ENCODE measurements at regions not wholly inside any gene's neighbourhood (a gene's known extent, or its start where the extent isn't known, plus 50 kb on each side); places are given as distances from the start of the nearest gene placed in this dataset.

DNA sequence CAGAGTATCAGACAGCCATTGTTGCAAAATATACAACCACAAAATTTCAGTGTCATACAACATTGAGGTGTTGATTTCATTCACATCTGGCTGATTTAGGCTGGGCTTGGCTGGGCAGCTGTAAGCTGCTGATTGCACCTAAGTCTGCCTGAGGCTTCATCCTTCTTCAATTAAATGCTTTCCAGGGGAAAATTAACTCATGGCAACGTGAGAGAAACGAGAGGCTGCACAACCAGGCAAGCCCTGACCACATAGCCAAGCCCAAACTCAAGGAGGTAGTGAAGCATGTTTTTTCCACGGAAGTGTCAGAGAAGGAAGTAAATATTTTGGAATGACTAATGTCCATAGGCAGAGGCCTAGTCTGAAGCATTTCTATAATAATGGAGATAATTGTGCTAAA, 273.8 kb upstream of the ZC3H12C start:
- TF ChIP-seq SPI1 (IDR thresholded peaks at IDR 0.05; ENCODE audit: low read depth, low read length) (no peak), PAX5 (IDR thresholded peaks at IDR 0.05; ENCODE audit: insufficient read depth, low read length, severe bottlenecking) (no peak), POLR2A (IDR thresholded peaks at IDR 0.05; ENCODE audit: low read depth, low read length) (no peak), POU2F2 (IDR thresholded peaks at IDR 0.05; ENCODE audit: low read depth, low read length) (no peak), TAF1 (IDR thresholded peaks at IDR 0.05; ENCODE audit: low read depth, low read length) (no peak), POLR2AphosphoS5 (IDR thresholded peaks at IDR 0.05; ENCODE audit: low read depth, low read length) (no peak)
- FAIRE-seq = no peak
- DNase-seq (ENCODE audit: insufficient read length, low spot score) = no peak

- FAIRE-seq = no peak
- TF ChIP-seq POU2F2 (IDR thresholded peaks at IDR 0.05; ENCODE audit: low read depth, low read length) (no peak), TAF1 (IDR thresholded peaks at IDR 0.05; ENCODE audit: low read depth, low read length) (no peak), SPI1 (IDR thresholded peaks at IDR 0.05; ENCODE audit: low read depth, low read length) (no peak), POLR2AphosphoS5 (IDR thresholded peaks at IDR 0.05; ENCODE audit: low read depth, low read length) (no peak), PAX5 (IDR thresholded peaks at IDR 0.05; ENCODE audit: insufficient read depth, low read length, severe bottlenecking) (no peak), POLR2A (IDR thresholded peaks at IDR 0.05; ENCODE audit: low read depth, low read length) (no peak)
Measured at GRCh38 chr11:109821511-109821910, 271.7 kb upstream of the ZC3H12C start.

DNA sequence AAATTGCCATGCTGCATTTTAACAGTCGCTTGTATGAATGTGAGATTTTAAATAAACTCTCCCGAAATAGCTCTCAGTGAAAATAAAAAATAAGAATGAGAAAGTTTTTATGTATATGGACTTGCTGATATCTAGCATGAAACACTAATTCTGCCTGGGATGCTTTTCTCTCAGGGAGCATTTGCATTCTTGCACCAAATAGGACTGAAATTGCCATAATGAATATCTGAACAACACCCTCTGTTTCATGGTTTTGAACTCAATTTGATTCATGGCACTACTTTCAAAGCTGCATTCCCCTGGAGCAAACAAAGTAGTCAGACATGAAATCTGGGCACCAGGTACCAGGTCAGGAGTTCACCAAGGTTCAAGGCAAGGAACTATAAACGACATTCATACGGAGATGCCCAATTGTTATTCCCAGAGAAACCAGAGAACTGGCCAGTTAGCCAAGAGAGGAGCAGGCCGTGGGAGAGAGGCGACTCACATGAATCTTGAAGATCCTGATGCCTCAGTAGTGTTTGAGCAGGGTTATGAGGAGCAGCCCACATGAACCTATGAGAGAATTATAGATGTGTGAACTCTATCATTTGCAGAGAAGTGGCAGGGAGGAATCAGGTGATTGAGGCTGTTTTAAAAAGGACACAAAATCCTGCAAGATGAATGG, 270.6 kb upstream of the ZC3H12C start:
- FAIRE-seq = no peak
- no peak for DNase-seq (ENCODE audit: insufficient read length, low spot score)
- no peak for TF ChIP-seq PAX5 (IDR thresholded peaks at IDR 0.05; ENCODE audit: insufficient read depth, low read length, severe bottlenecking)
- no peak for TF ChIP-seq TAF1 (IDR thresholded peaks at IDR 0.05; ENCODE audit: low read depth, low read length)
- TF ChIP-seq POLR2AphosphoS5 (IDR thresholded peaks at IDR 0.05; ENCODE audit: low read depth, low read length) = no peak
- TF ChIP-seq POU2F2 (IDR thresholded peaks at IDR 0.05; ENCODE audit: low read depth, low read length) = no peak
- TF ChIP-seq POLR2A (IDR thresholded peaks at IDR 0.05; ENCODE audit: low read depth, low read length) = no peak
- no peak for TF ChIP-seq SPI1 (IDR thresholded peaks at IDR 0.05; ENCODE audit: low read depth, low read length)

More at GRCh38 chr11:109821511-109821910, 271.7 kb upstream of the ZC3H12C start:
- no peak for DNase-seq (ENCODE audit: insufficient read length, low spot score)

DNA sequence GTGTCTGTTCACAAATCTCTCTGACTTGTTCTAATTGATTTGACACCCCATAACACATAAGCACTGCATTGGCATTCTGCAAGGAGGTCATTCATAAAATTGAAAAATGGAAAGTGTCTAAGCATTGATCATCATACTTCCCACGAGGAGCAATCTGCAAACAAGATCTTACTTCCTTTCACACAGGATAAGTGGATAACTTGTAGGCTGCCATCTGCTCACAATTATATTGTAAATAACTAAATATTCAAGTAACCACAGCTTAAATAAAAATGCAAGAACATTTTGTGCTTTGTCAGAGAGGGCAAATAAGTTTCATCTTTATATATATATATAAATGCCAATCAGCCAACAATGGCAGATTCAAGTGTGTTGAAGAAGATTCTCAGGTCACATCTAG, 264.8 kb upstream of the ZC3H12C start:
- FAIRE-seq = no peak
- DNase-seq (ENCODE audit: insufficient read length, low spot score) = no peak
- TF ChIP-seq PAX5 (IDR thresholded peaks at IDR 0.05; ENCODE audit: insufficient read depth, low read length, severe bottlenecking) (no peak), SPI1 (IDR thresholded peaks at IDR 0.05; ENCODE audit: low read depth, low read length) (no peak), POLR2A (IDR thresholded peaks at IDR 0.05; ENCODE audit: low read depth, low read length) (no peak), POU2F2 (IDR thresholded peaks at IDR 0.05; ENCODE audit: low read depth, low read length) (no peak), POLR2AphosphoS5 (IDR thresholded peaks at IDR 0.05; ENCODE audit: low read depth, low read length) (no peak), TAF1 (IDR thresholded peaks at IDR 0.05; ENCODE audit: low read depth, low read length) (no peak)

DNA sequence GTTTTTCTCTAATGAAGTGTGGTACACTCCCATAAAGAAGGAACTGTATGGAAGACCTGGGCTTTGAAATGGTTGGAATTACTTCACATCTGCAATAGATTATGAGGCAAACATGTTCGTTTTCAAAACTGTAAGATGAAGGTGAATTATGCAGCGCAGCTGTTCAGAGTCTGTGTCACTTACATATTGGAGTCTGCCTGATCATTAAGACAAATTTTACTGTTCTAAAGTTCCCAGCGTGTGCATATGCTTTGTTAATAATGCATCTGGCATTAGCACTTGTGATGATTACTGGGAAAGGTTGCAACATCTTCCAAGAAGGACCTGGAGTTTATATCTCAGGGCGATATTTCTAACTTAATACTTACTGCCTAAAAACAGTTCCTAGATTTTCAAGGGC, 255.2 kb upstream of the ZC3H12C start:
- no peak for DNase-seq (ENCODE audit: insufficient read length, low spot score)
- no peak for FAIRE-seq
- TF ChIP-seq POLR2AphosphoS5 (IDR thresholded peaks at IDR 0.05; ENCODE audit: low read depth, low read length) (no peak), PAX5 (IDR thresholded peaks at IDR 0.05; ENCODE audit: insufficient read depth, low read length, severe bottlenecking) (no peak), POU2F2 (IDR thresholded peaks at IDR 0.05; ENCODE audit: low read depth, low read length) (no peak), POLR2A (IDR thresholded peaks at IDR 0.05; ENCODE audit: low read depth, low read length) (no peak), SPI1 (IDR thresholded peaks at IDR 0.05; ENCODE audit: low read depth, low read length) (no peak)

- no peak for FAIRE-seq
- no peak for DNase-seq (ENCODE audit: insufficient read length, low spot score)
- TF ChIP-seq SPI1 (IDR thresholded peaks at IDR 0.05; ENCODE audit: low read depth, low read length) (no peak), TAF1 (IDR thresholded peaks at IDR 0.05; ENCODE audit: low read depth, low read length) (no peak)
Measured at GRCh38 chr11:109845437-109845836, 247.8 kb upstream of the ZC3H12C start.

- TF ChIP-seq PAX5 (IDR thresholded peaks at IDR 0.05; ENCODE audit: insufficient read depth, low read length, severe bottlenecking) (no peak), POLR2AphosphoS5 (IDR thresholded peaks at IDR 0.05; ENCODE audit: low read depth, low read length) (no peak), POU2F2 (IDR thresholded peaks at IDR 0.05; ENCODE audit: low read depth, low read length) (no peak), SPI1 (IDR thresholded peaks at IDR 0.05; ENCODE audit: low read depth, low read length) (no peak), POLR2A (IDR thresholded peaks at IDR 0.05; ENCODE audit: low read depth, low read length) (no peak), TAF1 (IDR thresholded peaks at IDR 0.05; ENCODE audit: low read depth, low read length) (no peak)
Measured at GRCh38 chr11:109847621-109848020, 245.6 kb upstream of the ZC3H12C start.

GRCh38 chr11:109849051-109849450, 244.1 kb upstream of the ZC3H12C start:
- no peak for TF ChIP-seq SPI1 (IDR thresholded peaks at IDR 0.05; ENCODE audit: low read depth, low read length)
- no peak for TF ChIP-seq POU2F2 (IDR thresholded peaks at IDR 0.05; ENCODE audit: low read depth, low read length)
- TF ChIP-seq POLR2AphosphoS5 (IDR thresholded peaks at IDR 0.05; ENCODE audit: low read depth, low read length) = no peak
- TF ChIP-seq PAX5 (IDR thresholded peaks at IDR 0.05; ENCODE audit: insufficient read depth, low read length, severe bottlenecking) = no peak
- no peak for TF ChIP-seq POLR2A (IDR thresholded peaks at IDR 0.05; ENCODE audit: low read depth, low read length)
- no peak for TF ChIP-seq TAF1 (IDR thresholded peaks at IDR 0.05; ENCODE audit: low read depth, low read length)
- DNase-seq (ENCODE audit: insufficient read length, low spot score) = no peak
- FAIRE-seq = no peak

More at GRCh38 chr11:109847621-109848020, 245.6 kb upstream of the ZC3H12C start:
- FAIRE-seq = no peak
- DNase-seq (ENCODE audit: insufficient read length, low spot score) = no peak

DNA sequence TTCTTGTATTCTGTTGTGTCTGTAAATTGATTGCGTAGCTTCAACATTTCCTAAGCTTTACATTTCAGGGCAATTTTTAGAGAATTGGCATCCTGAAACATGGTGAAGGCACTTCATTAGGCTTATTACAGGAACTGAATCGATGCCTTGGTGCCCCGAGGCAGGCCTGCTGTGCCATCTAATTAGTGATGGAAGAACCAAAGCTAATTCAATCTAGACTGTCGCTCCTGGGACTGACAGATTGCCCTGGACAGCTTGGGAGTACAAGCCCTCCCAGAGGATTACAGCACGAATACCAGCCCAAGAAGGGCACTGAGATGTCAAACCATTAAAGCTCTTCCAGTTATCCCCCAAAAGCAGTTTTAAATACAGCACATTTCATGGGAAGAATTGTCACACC, 243.2 kb upstream of the ZC3H12C start:
- DNase-seq (ENCODE audit: insufficient read length, low spot score) = no peak
- FAIRE-seq = no peak
- TF ChIP-seq SPI1 (IDR thresholded peaks at IDR 0.05; ENCODE audit: low read depth, low read length) (no peak), POU2F2 (IDR thresholded peaks at IDR 0.05; ENCODE audit: low read depth, low read length) (no peak), TAF1 (IDR thresholded peaks at IDR 0.05; ENCODE audit: low read depth, low read length) (no peak), POLR2A (IDR thresholded peaks at IDR 0.05; ENCODE audit: low read depth, low read length) (no peak)

- FAIRE-seq (no peak), DNase-seq (ENCODE audit: insufficient read length, low spot score) (no peak)
- no peak for TF ChIP-seq SPI1 (IDR thresholded peaks at IDR 0.05; ENCODE audit: low read depth, low read length)
- no peak for TF ChIP-seq POU2F2 (IDR thresholded peaks at IDR 0.05; ENCODE audit: low read depth, low read length)
Measured at GRCh38 chr11:109851780-109852390, 241.3 kb upstream of the ZC3H12C start.
